ENCODE measurements at regions not wholly inside any gene's neighbourhood (a gene's known extent, or its start where the extent isn't known, plus 50 kb on each side); places are given as distances from the start of the nearest gene placed in this dataset.

GRCh38 chr1:231092380-231092779, 52.3 kb upstream of the FAM89A start:
- Histone ChIP-seq H3K4me2 (ENCODE audit: control insufficient read depth, insufficient read depth) (no peak overlapping the region), H3K4me3 (no peak overlapping the region), H3K79me2 (ENCODE audit: control insufficient read depth, insufficient read depth, low read length) (no peaks in the 10 kb centered on the region), H3K36me3 (ENCODE audit: control insufficient read depth in 2 of 2, insufficient read depth in 2 of 2, low read length in 1 of 2) (no peaks in the 10 kb centered on the region), H3K9ac (ENCODE audit: control insufficient read depth, insufficient read depth, low read length) (no peak overlapping the region), H3K27ac (ENCODE audit: control insufficient read depth, insufficient read depth) (no peak overlapping the region), H3K9me3 (replicated peaks; ENCODE audit: control insufficient read depth, insufficient read depth, low read length) (no peaks in the 10 kb centered on the region), H3K27me3 (replicated peaks in 1 of 2; ENCODE audit: control insufficient read depth in 2 of 2, insufficient read depth in 2 of 2, low read length in 1 of 2) (no peaks in the 10 kb centered on the region; a peak in 1 of 4 replicates), H2AFZ (ENCODE audit: control insufficient read depth, low read depth, low read length) (no peak overlapping the region), H4K20me1 (ENCODE audit: control insufficient read depth, insufficient read depth) (no peaks in the 10 kb centered on the region), H3K4me1 (ENCODE audit: control insufficient read depth, insufficient read depth, low read length) (no peaks in the 10 kb centered on the region)
- ChIA-PET SMC1A (ENCODE audit: uncharacterized antibody, unreplicated experiment) (interaction anchor here (0.8 to 3.4 kb wide), 7 partner anchors 115 to 184 kb away, joined by 3 to 12 read pairs (median 4); no protein-coding TSS in a partner anchor), POLR2A (no interaction called here), CTCF (interaction anchor here (0.7 to 3.7 kb wide), 13 partner anchors 11 to 466 kb away, joined by 3 to 27 read pairs (median 4); no protein-coding TSS in a partner anchor), RAD21 (ENCODE audit: unreplicated experiment) (interaction anchor here (0.7 to 1.0 kb wide), 4 partner anchors 113 to 359 kb away, joined by 3 to 4 read pairs (median 3); no protein-coding TSS in a partner anchor)
- in situ Hi-C loops (cut with MboI) = loop anchor here (10.0 kb wide), 1 partner anchor 178 kb away; no protein-coding TSS in a partner anchor
- BruUV-seq (replicated peaks) = no TSS peak
- WGBS (ENCODE audit: insufficient coverage, insufficient replicate concordance, low lambda C conversion rate, missing lambda C conversion rate) = 6% methylated on average over 3 of the region's 5 CpGs
- DNase-seq (ENCODE audit: low read depth, low spot score) (no peak), FAIRE-seq (no peak), ATAC-seq (no peak)
- intact Hi-C loops (cut with micrococcal nuclease; ENCODE audit: unreplicated experiment) = loop anchor here (1.0 to 10.0 kb wide), 2 partner anchors 175 to 298 kb away; no protein-coding TSS in a partner anchor
- no peak for TF ChIP-seq ZBTB33 (IDR thresholded peaks at IDR 0.05)
- TF ChIP-seq ZNF622 (IDR thresholded peaks at IDR 0.05) = no peak
- TF ChIP-seq SMARCA5 (IDR thresholded peaks at IDR 0.05) = no peak
- TF ChIP-seq ZNF274 (IDR thresholded peaks at IDR 0.05; ENCODE audit: insufficient read depth, insufficient read length) = no peak
- no peak for TF ChIP-seq RCOR1 (conservative IDR thresholded peaks at IDR 0.05; ENCODE audit: low read depth, low read length)
- TF ChIP-seq POU2F2 (IDR thresholded peaks at IDR 0.05; ENCODE audit: borderline replicate concordance, low read depth, low read length) = no peak
- TF ChIP-seq HDAC2 (IDR thresholded peaks at IDR 0.05) = no peak
- TF ChIP-seq TAF1 (IDR thresholded peaks at IDR 0.05; ENCODE audit: borderline replicate concordance, low read depth, low read length) = no peak
- no peak for TF ChIP-seq FOS (IDR thresholded peaks at IDR 0.05; ENCODE audit: borderline replicate concordance, extremely low read depth, insufficient read length)
- TF ChIP-seq SMAD1 (IDR thresholded peaks at IDR 0.05; ENCODE audit: low read depth, partially characterized antibody) = no peak
- TF ChIP-seq KDM1A (IDR thresholded peaks at IDR 0.05; ENCODE audit: borderline replicate concordance) = no peak
- no peak for TF ChIP-seq HSF1 (IDR thresholded peaks at IDR 0.05; ENCODE audit: low read depth, low read length)
- no peak for TF ChIP-seq ZNF217 (IDR thresholded peaks at IDR 0.05)
- no peak for TF ChIP-seq ATF2 (IDR thresholded peaks at IDR 0.05; ENCODE audit: low read length)
- TF ChIP-seq SUPT20H (IDR thresholded peaks at IDR 0.05; ENCODE audit: borderline replicate concordance, control insufficient read depth, low read depth, low read length) = no peak
- no peak for TF ChIP-seq SREBF1 (IDR thresholded peaks at IDR 0.05; ENCODE audit: low read length)

All from GM12878 (cell line).